Left kidney (tissue), 1 donor: ENCODE measurements at regions not wholly inside any gene's neighbourhood (a gene's known extent, or its start where the extent isn't known, plus 50 kb on each side); places are given as distances from the start of the nearest gene placed in this dataset.
"Not testable (repeated sequence)": the region's sequence is repeated elsewhere in the genome, so short reads cannot be mapped to it uniquely, and the experiment has no call there.

ENCODE experiments used
- DNase-seq: peaks from one replicate; pipeline ENCODE4 v3.0.0-alpha.2; 2013

- no peak for DNase-seq
Observed at GRCh38 chrX:137195991-137196390, 162.2 kb upstream of the GPR101 start.

DNA sequence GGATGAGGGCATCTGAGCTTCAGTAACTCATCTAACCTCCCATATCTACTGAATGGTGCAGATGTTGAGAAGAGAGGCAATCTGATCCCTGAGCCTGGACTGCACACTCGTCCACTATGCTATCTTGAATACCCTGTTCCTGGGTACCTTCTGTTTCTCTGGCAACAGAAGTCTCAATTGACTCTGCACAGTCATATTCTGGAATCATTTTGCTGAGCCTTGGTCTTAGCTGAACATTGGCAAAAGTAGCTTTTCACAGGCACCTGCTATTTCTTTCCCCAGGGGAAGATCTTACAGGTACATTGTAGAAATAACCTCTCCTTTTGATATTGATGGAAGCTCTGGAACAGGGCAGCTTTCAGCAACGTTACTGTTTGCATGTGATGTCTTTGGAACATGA is 161.5 kb upstream of the GPR101 start:
- DNase-seq: no peak

DNA sequence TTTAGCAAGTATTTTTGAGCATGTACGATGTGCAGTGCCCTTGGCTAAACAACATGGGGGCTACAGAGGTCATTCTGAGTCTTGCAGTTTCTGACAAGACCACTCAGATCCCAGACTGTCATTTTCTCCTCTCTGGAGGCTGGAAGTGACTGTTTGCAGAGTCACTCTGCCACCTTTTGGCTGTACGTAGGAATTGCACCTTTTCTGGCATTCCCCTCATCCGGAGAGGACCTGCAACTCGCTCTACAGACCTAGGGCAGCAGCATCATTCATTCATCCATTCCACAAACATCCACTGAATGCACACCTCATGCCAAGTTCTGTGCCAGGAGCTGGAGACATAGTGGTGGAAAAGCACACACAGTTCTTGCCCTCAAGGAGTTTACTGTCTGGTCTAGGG is 160.4 kb upstream of the GPR101 start:
- peak; percentile 15 for DNase-seq

GRCh38 chrX:137187540-137187939 is 153.7 kb upstream of the GPR101 start:
- no peak for DNase-seq

DNA sequence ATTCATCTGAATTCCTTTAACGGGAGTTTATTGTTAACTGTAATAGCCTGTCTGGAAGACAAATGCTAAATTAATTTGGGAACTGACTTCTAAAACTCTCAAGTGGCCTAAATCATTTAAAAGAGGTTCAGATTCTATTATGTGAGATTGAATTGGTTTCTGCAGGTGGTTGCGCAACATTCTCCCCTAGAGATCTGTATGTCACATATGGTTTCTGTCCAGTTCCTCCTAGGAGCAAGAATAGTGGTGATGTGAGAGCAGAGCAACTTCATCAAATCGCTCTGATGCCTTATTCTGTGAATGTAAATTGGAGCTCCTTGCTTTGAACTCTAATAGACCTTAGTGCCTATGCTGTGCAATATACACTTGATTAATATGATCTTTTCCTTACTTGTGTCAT is 144.6 kb upstream of the GPR101 start:
- no peak for DNase-seq

DNA sequence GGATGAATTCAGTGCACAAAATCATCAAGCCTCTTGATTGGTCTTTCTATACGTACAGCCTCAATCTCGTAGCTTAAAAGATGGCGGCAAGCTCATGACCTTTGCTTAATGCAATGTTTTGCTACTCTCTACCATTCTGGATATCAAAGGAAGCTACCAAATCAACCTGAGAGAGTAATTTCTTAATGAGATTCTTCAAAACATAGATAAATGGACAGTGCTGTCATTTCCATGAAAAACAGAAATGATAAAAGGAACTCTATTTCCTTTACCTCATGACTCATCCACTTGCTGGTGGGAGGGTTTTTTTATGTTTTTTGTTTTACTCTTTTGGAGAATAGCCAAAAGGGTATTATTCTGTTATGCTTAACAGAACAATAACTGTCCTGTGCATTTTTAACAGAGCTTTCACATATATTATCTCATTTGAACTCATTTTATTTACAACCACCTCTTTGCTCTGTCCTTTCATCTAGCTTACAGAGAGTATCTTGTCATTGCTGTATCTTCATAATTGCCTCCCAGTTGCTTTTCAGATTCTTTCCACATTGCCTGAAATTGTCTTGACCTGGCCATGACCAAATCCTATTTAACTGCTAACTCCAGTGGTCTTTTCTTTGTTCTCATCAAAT is 138.6 kb upstream of the GPR101 start:
- DNase-seq: no peak

DNA sequence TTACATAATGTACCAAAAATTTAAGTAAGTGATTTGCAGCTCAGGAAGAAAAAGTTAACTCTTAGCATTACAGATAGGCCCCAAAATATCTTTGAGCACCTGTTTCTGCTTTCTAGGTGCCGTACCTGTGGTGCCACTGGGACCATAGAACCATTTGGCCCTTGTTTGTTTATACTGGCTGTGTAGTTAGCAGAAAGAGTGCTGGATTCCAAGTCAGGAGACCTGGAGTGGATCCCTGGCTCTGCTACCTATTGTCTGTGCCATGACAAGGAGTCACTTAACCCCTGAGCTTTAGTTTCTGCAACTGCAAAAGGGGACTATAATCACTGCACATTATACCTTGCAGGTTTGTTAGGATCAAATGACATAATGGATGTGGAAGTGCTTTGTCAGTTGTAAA is 137.8 kb upstream of the GPR101 start:
- DNase-seq: no peak

DNA sequence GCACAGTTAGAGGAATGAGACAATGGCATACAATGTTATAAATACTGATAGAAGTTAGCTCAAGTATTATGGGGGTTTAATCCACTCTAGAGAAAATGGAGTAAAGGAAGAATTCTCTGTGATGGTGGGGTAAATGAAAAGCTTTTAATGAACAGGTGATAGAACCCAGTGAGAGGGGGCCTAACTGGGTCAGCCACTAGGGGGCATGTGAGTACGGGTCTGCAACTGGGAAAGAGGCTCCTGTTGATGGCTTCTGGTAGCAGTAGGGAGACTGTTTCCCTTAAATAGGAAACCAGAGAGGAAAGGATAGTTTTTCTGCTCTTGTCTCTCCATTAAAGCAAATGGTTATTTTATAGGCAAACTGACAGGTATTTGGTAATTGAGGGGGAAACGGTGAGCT is 132.8 kb upstream of the GPR101 start:
- no peak for DNase-seq

DNA sequence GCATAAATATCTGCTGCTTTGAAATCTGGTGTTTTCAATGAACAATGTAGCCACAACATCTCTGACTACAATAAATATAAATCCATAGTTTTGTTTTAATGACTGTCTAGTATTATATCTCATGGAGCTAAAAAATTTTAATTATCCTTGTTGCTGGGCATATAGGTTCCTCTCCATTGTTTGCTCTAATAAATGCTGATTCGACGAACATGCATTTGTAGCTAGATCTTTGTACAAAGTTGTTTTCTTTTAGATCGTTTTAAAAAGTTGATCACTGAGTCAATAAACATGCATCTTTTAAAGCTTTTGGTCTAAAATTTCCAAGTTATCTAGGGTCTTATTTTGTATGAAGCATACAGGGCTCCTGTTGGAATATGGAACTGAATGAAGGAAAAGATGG is 130.5 kb upstream of the GPR101 start:
- no peak for DNase-seq

DNA sequence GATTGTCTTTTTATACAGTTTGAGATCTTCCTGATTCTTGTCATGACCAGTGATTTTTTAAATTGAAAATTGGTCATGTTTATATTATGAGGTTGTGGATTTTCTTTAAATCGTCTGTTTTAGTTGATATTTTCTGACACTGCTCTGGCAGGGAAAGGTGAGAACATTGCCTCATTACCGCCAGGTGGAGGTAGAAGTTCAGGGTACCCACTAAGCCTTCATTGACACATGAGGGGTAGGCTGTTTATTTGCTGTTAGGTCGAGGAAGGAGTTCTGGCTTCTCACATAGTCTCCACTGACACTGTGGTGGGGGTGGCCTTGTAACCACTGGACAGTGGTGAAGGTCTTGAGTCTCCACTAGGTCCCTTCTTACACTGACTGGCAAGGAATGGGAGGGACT is 117.6 kb upstream of the GPR101 start:
- DNase-seq: no peak

- DNase-seq: no peak
Observed at GRCh38 chrX:137143864-137144263, 110.1 kb upstream of the GPR101 start.

- not testable (repeated sequence) for DNase-seq
Observed at GRCh38 chrX:137122651-137123050, 88.9 kb upstream of the GPR101 start.

DNA sequence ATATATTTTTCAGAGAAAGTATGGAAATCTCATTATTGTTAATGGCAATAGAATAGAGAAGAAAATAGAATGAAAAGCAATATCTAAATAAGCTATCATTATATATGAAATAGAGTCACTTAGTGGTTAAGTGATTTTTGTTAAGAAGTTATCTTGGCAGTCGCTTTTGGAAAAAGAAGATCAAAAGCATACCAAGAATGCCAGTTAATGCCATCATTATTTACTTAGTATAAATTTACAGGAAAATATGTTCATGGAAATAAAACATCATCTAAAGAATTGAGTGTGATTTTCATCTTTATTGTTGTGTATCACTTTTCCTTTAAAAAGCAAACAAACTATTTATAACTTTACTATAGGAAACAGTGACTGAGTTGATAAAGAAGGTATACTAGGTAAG is 85.3 kb upstream of the GPR101 start:
- no peak for DNase-seq

DNA sequence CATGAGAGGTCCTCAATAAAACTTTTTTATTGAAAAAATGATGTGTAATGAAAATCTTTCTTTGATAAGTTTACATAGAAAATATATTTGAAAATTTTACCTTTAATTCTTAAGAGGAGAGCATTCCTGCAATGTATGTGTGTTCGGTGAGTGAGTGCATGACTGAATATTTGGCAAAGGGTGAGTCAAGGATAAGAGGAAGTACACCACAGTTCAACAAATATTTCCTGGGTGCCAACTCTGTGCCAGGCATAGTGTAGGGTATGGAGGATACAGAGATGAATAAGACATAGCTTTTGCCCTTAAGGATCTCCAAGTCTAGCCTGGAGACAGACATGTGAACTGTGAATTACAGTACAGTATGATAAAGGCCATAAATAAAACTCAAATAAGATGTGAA is 84.7 kb upstream of the GPR101 start:
- no peak for DNase-seq

DNA sequence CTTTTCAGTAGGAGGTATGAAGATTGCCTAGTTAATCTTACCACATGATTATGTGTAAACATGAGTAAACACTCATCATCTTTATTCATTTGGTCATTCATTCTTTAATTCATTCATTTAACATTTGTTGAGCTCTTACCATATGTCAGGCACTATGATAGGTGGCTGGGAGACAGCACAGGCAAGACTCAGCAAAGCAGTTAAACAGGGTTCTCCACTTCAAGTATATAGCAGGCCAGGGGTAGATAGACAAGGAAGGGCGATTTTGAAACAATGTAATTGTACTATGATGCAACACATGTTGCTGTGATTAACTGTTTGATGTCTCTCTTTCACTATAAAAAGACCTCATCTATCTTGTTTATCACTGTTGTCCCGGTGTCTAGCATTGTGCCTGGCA is 84.3 kb upstream of the GPR101 start:
- DNase-seq: no peak

- not testable (repeated sequence) for DNase-seq
Observed at GRCh38 chrX:137107877-137108276, 74.1 kb upstream of the GPR101 start.

DNA sequence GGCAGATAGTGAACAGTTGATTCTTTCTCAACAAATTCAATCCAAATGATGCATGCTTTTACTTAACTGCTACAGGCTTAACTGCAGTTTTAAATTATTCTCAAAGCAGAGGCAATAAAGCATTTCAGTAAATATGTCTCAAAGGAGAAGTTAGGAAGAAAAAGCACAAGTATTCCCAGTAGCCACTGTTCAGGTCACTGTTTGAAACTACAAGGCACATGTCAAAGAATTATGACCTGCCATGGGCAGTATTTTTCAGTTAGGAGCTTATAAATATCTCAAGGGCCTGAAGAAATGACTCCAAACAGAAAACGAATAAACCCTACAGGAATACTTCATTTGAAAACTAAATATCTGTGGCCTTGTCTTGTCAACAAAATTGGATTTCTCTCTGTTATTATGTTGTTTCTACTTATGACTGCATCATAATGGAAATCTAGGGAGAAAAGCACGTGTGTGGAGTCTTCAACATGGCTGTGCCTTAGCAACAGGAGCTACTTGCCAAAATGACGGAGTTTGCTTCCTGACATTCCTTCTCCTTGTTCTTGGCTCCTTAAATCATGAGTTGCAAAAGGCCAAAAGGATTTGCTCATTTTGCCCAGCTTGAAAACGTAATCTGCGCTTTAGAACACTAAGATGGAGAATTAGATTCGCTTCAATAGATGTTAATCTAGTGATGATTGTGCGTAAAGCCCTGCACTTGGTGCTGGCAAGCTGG is 67.6 kb upstream of the GPR101 start:
- no peak for DNase-seq
